Loucy (cell line): ENCODE measurements at regions not wholly inside any gene's neighbourhood (a gene's known extent, or its start where the extent isn't known, plus 50 kb on each side); places are given as distances from the start of the nearest gene placed in this dataset.

Source experiments
- H2AFZ ChIP-seq: fragments of 200-600 bp; sonication (generic); 2 replicates; pipeline ENCODE4 v1.6.0; 2016; ENCODE audit warnings: antibody characterized with exemption, mild to moderate bottlenecking, low read length, moderate library complexity
- H3F3A ChIP-seq: fragments of 200-600 bp; 2 replicates; pipeline ENCODE4 v1.6.0; 2016; ENCODE audit warnings: antibody characterized with exemption, low read depth, mild to moderate bottlenecking
- H3K27me3 ChIP-seq: fragments of 200-600 bp; sonication (generic); 2 replicates; pipeline ENCODE4 v1.6.1; 2014; ENCODE audit warnings: low read length, mild to moderate bottlenecking; ENCODE audit not compliant: insufficient read depth, poor library complexity, severe bottlenecking
- H3K36me3 ChIP-seq: fragments of 200-600 bp; sonication (generic); 2 replicates; pipeline ENCODE4 v1.6.1; 2016; ENCODE audit warnings: low read length; ENCODE audit not compliant: insufficient read depth
- H3K4me1 ChIP-seq: fragments of 200-600 bp; sonication (generic); 2 replicates; pipeline ENCODE4 v1.5.1; 2014; ENCODE audit warnings: low read length, mild to moderate bottlenecking; ENCODE audit not compliant: insufficient read depth, poor library complexity, severe bottlenecking
- H3K4me2 ChIP-seq: fragments of 200-600 bp; sonication (generic); 2 replicates; pipeline ENCODE4 v1.6.0; 2014; ENCODE audit warnings: antibody characterized with exemption, low read length, low read depth, mild to moderate bottlenecking; ENCODE audit not compliant: poor library complexity, severe bottlenecking
- H3K4me3 ChIP-seq: fragments of 200-600 bp; sonication (generic); 2 replicates; pipeline ENCODE4 v1.5.1; 2014; ENCODE audit warnings: low read length, mild to moderate bottlenecking, mixed read lengths; ENCODE audit not compliant: poor library complexity, severe bottlenecking
- H3K79me2 ChIP-seq: fragments of 200-600 bp; sonication (generic); 2 replicates; pipeline ENCODE4 v1.6.1; 2014; ENCODE audit warnings: low read length; ENCODE audit not compliant: insufficient read depth
- H3K9ac ChIP-seq: fragments of 200-600 bp; sonication (generic); 2 replicates; pipeline ENCODE4 v1.6.0; 2014; ENCODE audit warnings: mild to moderate bottlenecking, low read depth, low read length, moderate library complexity; ENCODE audit not compliant: poor library complexity, severe bottlenecking
- H3K9me2 ChIP-seq: fragments of 200-600 bp; sonication (generic); replicated peaks from 2 replicates; pipeline ENCODE4 v1.6.1; 2016; ENCODE audit warnings: low read depth, low read length, mixed read lengths
- H3K9me3 ChIP-seq: fragments of 200-600 bp; sonication (generic); 2 replicates; pipeline ENCODE4 v1.6.1; 2014; ENCODE audit warnings: mild to moderate bottlenecking, antibody characterized with exemption, low read length, low read depth; ENCODE audit not compliant: insufficient read depth
- H4K20me1 ChIP-seq: fragments of 200-600 bp; sonication (generic); 2 replicates; pipeline ENCODE4 v1.6.0; 2014; ENCODE audit warnings: antibody characterized with exemption, low read length, mild to moderate bottlenecking; ENCODE audit not compliant: insufficient read depth, poor library complexity, severe bottlenecking
- EZH2phosphoT487 ChIP-seq: fragments of 200-600 bp; IDR thresholded peaks from 2 replicates; pipeline ENCODE4 v1.6.1; 2018; ENCODE audit warnings: antibody characterized with exemption, mild to moderate bottlenecking, moderate library complexity, borderline replicate concordance
- TF ChIP-seq, protein P1 (sequence below): fragments of 200-600 bp; sonication (generic); conservative IDR thresholded peaks from 2 replicates; pipeline ENCODE4 v1.5.1; 2014; ENCODE audit warnings: mild to moderate bottlenecking, antibody characterized with exemption, low read length

DNA sequence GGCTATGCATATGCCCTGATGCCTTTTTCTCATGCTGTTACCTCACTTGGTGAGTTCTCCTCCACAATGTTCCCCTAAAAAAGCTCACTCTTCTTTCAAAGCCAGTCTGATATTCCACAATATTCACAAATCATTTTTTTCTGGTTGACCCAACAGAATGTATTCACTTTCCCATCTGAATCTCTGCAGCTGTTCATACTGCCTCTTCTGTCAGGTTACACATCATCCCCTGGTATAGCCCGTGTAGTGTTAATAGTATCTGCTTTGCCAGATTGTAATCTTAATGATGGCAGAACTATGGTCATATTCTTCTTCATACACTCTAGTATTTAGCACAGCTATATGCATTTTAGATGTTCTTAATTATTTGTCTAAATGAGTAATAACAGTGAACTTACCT lies 544.3 kb downstream of the EFNB2 start:
- H3K9ac ChIP-seq: no peak overlapping the region
- H3F3A ChIP-seq: no peaks in the 10 kb centered on the region
- H3K4me3 ChIP-seq: no peak overlapping the region
- no peaks in the 10 kb centered on the region for H3K27me3 ChIP-seq
- no peaks in the 10 kb centered on the region for H3K79me2 ChIP-seq
- no peaks in the 10 kb centered on the region for H3K9me2 ChIP-seq
- H3K9me3 ChIP-seq: no peaks in the 10 kb centered on the region
- no peaks in the 10 kb centered on the region for H4K20me1 ChIP-seq
- TF ChIP-seq EZH2phosphoT487: no peak
- TF ChIP-seq, protein P1, sequence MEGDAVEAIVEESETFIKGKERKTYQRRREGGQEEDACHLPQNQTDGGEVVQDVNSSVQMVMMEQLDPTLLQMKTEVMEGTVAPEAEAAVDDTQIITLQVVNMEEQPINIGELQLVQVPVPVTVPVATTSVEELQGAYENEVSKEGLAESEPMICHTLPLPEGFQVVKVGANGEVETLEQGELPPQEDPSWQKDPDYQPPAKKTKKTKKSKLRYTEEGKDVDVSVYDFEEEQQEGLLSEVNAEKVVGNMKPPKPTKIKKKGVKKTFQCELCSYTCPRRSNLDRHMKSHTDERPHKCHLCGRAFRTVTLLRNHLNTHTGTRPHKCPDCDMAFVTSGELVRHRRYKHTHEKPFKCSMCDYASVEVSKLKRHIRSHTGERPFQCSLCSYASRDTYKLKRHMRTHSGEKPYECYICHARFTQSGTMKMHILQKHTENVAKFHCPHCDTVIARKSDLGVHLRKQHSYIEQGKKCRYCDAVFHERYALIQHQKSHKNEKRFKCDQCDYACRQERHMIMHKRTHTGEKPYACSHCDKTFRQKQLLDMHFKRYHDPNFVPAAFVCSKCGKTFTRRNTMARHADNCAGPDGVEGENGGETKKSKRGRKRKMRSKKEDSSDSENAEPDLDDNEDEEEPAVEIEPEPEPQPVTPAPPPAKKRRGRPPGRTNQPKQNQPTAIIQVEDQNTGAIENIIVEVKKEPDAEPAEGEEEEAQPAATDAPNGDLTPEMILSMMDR: no peak
- H3K4me1 ChIP-seq: no peaks in the 10 kb centered on the region
- H3K4me2 ChIP-seq: no peak overlapping the region
- H3K36me3 ChIP-seq: no peaks in the 10 kb centered on the region
- no peak overlapping the region for H2AFZ ChIP-seq

DNA sequence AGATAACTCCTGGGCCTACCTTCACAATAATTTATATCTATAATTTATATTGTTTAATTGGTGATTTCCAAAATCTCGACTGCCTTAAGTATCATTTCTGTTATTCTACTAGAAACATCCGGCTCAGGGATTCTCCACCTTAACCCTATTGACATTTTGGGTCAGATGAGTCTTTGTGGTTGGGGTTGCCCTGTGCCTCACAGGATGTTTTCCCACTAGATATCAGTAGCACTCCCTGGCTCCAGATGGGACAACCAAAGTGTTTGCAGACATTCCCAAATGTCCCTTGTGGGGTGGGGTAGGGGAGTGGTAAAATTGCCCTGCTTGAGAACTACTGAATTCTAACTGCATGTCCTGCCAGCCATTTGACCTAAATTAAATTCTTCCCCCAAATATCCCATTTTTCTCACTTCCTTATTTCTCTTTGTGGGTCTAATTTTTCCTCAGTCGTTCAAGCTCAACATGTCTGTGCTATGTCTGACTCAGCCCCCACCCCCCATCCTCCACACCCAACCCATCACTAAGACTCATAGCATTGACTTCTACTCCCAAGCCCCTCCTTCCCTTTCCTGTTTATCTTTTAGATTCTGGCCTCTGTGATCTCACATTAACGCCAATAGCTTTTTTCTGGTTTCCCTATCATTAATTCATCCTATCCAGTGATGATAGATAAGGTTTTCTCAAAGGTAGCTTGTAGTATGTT lies 545.1 kb downstream of the EFNB2 start:
- no peaks in the 10 kb centered on the region for H3K27me3 ChIP-seq
- no peaks in the 10 kb centered on the region for H3K36me3 ChIP-seq
- no peaks in the 10 kb centered on the region for H3K79me2 ChIP-seq
- H2AFZ ChIP-seq: no peak overlapping the region
- H3F3A ChIP-seq: no peaks in the 10 kb centered on the region
- TF ChIP-seq EZH2phosphoT487: no peak
- TF ChIP-seq, protein P1: no peak
- no peak overlapping the region for H3K4me3 ChIP-seq
- no peak overlapping the region for H3K4me2 ChIP-seq
- no peaks in the 10 kb centered on the region for H4K20me1 ChIP-seq
- H3K9me2 ChIP-seq: no peaks in the 10 kb centered on the region
- no peak overlapping the region for H3K9ac ChIP-seq
- H3K4me1 ChIP-seq: no peaks in the 10 kb centered on the region
- no peaks in the 10 kb centered on the region for H3K9me3 ChIP-seq

DNA sequence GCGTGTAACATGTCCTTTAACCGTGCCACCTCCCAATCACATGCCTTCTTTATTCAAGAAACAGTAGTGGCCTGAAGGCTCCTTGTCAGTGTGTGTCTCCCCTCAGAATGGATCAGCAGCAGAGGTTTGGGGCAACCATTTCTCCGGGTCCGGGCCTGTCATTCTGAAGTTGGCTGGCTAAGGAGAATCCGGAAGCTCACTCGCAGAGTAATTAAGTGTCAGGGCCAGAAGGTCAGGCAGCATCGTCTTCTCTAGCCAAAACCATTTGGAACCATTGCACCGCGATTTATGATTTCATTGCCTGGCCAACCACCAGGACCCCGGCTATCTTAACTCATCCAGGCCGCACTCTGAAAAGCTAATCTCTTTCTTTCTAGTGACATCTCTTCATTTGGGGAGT lies 550.8 kb downstream of the EFNB2 start:
- Histone ChIP-seq H3K79me2 (no peaks in the 10 kb centered on the region), H3K4me3 (no peak overlapping the region), H3K27me3 (no peaks in the 10 kb centered on the region), H3K36me3 (no peaks in the 10 kb centered on the region), H3K9me2 (no peaks in the 10 kb centered on the region), H3F3A (no peaks in the 10 kb centered on the region), H3K9me3 (no peaks in the 10 kb centered on the region), H4K20me1 (no peaks in the 10 kb centered on the region), H3K9ac (no peak overlapping the region), H2AFZ (no peak overlapping the region), H3K4me1 (no peaks in the 10 kb centered on the region), H3K4me2 (no peak overlapping the region)
- TF ChIP-seq EZH2phosphoT487: no peak

DNA sequence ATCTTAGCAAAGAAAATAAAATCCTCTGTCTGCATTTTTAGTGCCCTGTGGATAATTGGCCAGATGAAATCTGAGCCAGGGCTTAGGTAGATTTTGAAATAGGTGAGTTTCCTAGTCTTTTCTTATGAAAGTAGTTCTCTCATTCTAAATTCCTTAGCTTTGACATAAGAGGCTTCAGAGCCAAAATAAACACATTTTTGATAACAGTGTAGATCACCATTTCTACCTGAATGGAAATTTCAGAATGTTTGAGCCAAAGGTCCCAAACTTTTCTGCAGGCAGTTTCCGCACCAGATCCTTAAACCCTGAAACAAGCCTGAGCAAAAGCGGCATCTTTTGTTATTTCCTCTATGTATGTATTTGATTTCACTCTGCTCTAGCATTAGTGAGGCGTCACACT lies 551.2 kb downstream of the EFNB2 start:
- no peaks in the 10 kb centered on the region for H3K79me2 ChIP-seq
- no peaks in the 10 kb centered on the region for H3K4me1 ChIP-seq
- no peaks in the 10 kb centered on the region for H3K27me3 ChIP-seq
- no peaks in the 10 kb centered on the region for H3K9me2 ChIP-seq
- H3K4me3 ChIP-seq: no peak overlapping the region
- H3K4me2 ChIP-seq: no peak overlapping the region
- TF ChIP-seq, protein P1: no peak
- TF ChIP-seq EZH2phosphoT487: no peak
- H3K9me3 ChIP-seq: no peaks in the 10 kb centered on the region
- no peak overlapping the region for H2AFZ ChIP-seq
- no peak overlapping the region for H3K9ac ChIP-seq
- no peaks in the 10 kb centered on the region for H3F3A ChIP-seq
- H4K20me1 ChIP-seq: no peaks in the 10 kb centered on the region
- H3K36me3 ChIP-seq: no peaks in the 10 kb centered on the region
